Small intestine (tissue), 7 donors: ENCODE measurements at regions not wholly inside any gene's neighbourhood (a gene's known extent, or its start where the extent isn't known, plus 50 kb on each side); places are given as distances from the start of the nearest gene placed in this dataset.

ENCODE experiments used
- DNase-seq, 2 donors: peaks; one replicate each; pipeline versions ENCODE4 v3.0.0 to v3.0.0-alpha.2; 2013
- FAIRE-seq: peaks from 2 replicates; lab custom pipeline; 2012; peaks lifted over from hg19 to GRCh38; lab: Jason Lieb, UNC
- H3K27ac ChIP-seq, 3 donors: one replicate each; pipeline ENCODE4 v1.5.1; 2013; ENCODE audit warnings: low read length in 2 of 3, mild to moderate bottlenecking in 2 of 3, control low read depth in 1 of 3, inconsistent platforms in 1 of 3, low read depth in 1 of 3, moderate library complexity in 1 of 3
- H3K27me3 ChIP-seq, 3 donors: one replicate each; pipeline ENCODE4 v1.6.1; 2013; ENCODE audit warnings: low read length in 3 of 3, inconsistent platforms in 1 of 3; ENCODE audit not compliant: control insufficient read depth in 3 of 3, insufficient read depth in 3 of 3
- H3K36me3 ChIP-seq, 3 donors: one replicate each; pipeline ENCODE4 v1.6.1; 2013; ENCODE audit warnings: low read length in 3 of 3, inconsistent platforms in 1 of 3, low read depth in 1 of 3, mild to moderate bottlenecking in 1 of 3, moderate library complexity in 1 of 3; ENCODE audit not compliant: control insufficient read depth in 3 of 3, insufficient read depth in 2 of 3
- H3K4me1 ChIP-seq, 3 donors: one replicate each; pipeline ENCODE4 v1.6.1; 2013; ENCODE audit warnings: low read length in 2 of 3, inconsistent platforms in 1 of 3, low read depth in 1 of 3, mild to moderate bottlenecking in 1 of 3, moderate library complexity in 1 of 3; ENCODE audit not compliant: control insufficient read depth in 3 of 3, insufficient read depth in 2 of 3
- H3K4me3 ChIP-seq, 3 donors: one replicate each; pipeline ENCODE4 v1.5.1; 2013; ENCODE audit warnings: low read length in 3 of 3, control low read depth in 1 of 3, inconsistent platforms in 1 of 3, low read depth in 1 of 3, mild to moderate bottlenecking in 1 of 3, moderate library complexity in 1 of 3
- H3K9me3 ChIP-seq, 2 donors: one replicate each; pipeline ENCODE4 v1.6.1; 2013; ENCODE audit warnings: low read depth in 1 of 2, low read length in 1 of 2; ENCODE audit not compliant: control insufficient read depth in 2 of 2, insufficient read depth in 1 of 2
- WGBS, 3 donors: extraction: QIAGEN DNeasy Blood & Tissue Kit; methylation state at CpG; one replicate each; pipeline ENCODE4 v1.1.7; 2013; 5-methylcytosine and 5-hydroxymethylcytosine counted together
- donor health status: healthy with polysubstance abuse.
- donor health status: control.
- donor health status: control.
- donor health status: Bipolar disorder and iron deficiency.
- donor health status: healthy.

GRCh38 chr21:35632711-35633110 is 427.6 kb downstream of the SETD4 start:
- Histone ChIP-seq H3K4me1 (no peaks in the 10 kb centered on the region), H3K4me3 (no peak overlapping the region), H3K36me3 (no peaks in the 10 kb centered on the region), H3K27ac (no peak overlapping the region), H3K9me3 (no peaks in the 10 kb centered on the region), H3K27me3 (no peaks in the 10 kb centered on the region)
- 90 to 96% (median 91%) methylated on average over 5 of the region's 5 CpGs for WGBS, 3 donors
- FAIRE-seq (no peak), DNase-seq (no peak)

- no peaks in the 10 kb centered on the region for H3K27me3 ChIP-seq
- H3K4me1 ChIP-seq = no peaks in the 10 kb centered on the region
- H3K36me3 ChIP-seq = no peaks in the 10 kb centered on the region
- no peak for DNase-seq
- H3K27ac ChIP-seq = no peak overlapping the region
- H3K4me3 ChIP-seq = no peak overlapping the region
- H3K9me3 ChIP-seq = no peaks in the 10 kb centered on the region
- WGBS, 3 donors = 57 to 96% (median 64%) methylated on average over 3 of the region's 3 CpGs
- no peak for FAIRE-seq
Observed at GRCh38 chr21:35628316-35628715, 432.0 kb downstream of the SETD4 start.

- Histone ChIP-seq H3K9me3 (no peaks in the 10 kb centered on the region), H3K4me3 (no peak overlapping the region), H3K36me3 (no peaks in the 10 kb centered on the region), H3K27me3 (peaks cover 0 to 2% (median 0%) of the 10 kb centered on the region in 3 donors), H3K27ac (no peak overlapping the region), H3K4me1 (no peaks in the 10 kb centered on the region)
- DNase-seq (no peak), FAIRE-seq (no peak)
- WGBS, 3 donors = 84 to 85% (median 84%) methylated on average over 4 of the region's 4 CpGs
Observed at GRCh38 chr21:35627462-35627861, 432.9 kb downstream of the SETD4 start.

GRCh38 chr21:35625576-35625975 is 434.8 kb downstream of the SETD4 start:
- no peak for DNase-seq
- no peaks in the 10 kb centered on the region for H3K9me3 ChIP-seq
- FAIRE-seq = no peak
- 78 to 92% (median 80%) methylated on average over 3 of the region's 3 CpGs for WGBS, 3 donors
- H3K36me3 ChIP-seq = no peaks in the 10 kb centered on the region
- peaks cover 0 to 2% (median 0%) of the 10 kb centered on the region in 3 donors for H3K27me3 ChIP-seq
- no peaks in the 10 kb centered on the region for H3K4me1 ChIP-seq
- no peak overlapping the region for H3K27ac ChIP-seq
- H3K4me3 ChIP-seq = no peak overlapping the region

GRCh38 chr21:35624901-35625300 is 435.4 kb downstream of the SETD4 start:
- WGBS, 3 donors = 46 to 69% (median 61%) methylated on average over 2 of the region's 2 CpGs
- Histone ChIP-seq H3K4me1 (no peaks in the 10 kb centered on the region), H3K27ac (no peak overlapping the region), H3K9me3 (no peaks in the 10 kb centered on the region), H3K36me3 (no peaks in the 10 kb centered on the region), H3K27me3 (peaks cover 0 to 2% (median 0%) of the 10 kb centered on the region in 3 donors), H3K4me3 (no peak overlapping the region)
- DNase-seq (no peak), FAIRE-seq (no peak)

GRCh38 chr21:35622612-35623011 is 437.7 kb downstream of the SETD4 start:
- no peaks in the 10 kb centered on the region for H3K36me3 ChIP-seq
- no peak overlapping the region for H3K27ac ChIP-seq
- no peaks in the 10 kb centered on the region for H3K4me1 ChIP-seq
- no peak for DNase-seq
- WGBS, 3 donors = 84 to 90% (median 87%) methylated on average over 3 of the region's 3 CpGs
- H3K27me3 ChIP-seq = peaks cover 0 to 2% (median 0%) of the 10 kb centered on the region in 3 donors
- no peak overlapping the region for H3K4me3 ChIP-seq
- H3K9me3 ChIP-seq = no peaks in the 10 kb centered on the region
- no peak for FAIRE-seq

GRCh38 chr21:35619184-35619583 is 441.1 kb downstream of the SETD4 start:
- FAIRE-seq (no peak), DNase-seq (no peak)
- Histone ChIP-seq H3K4me1 (no peaks in the 10 kb centered on the region), H3K27ac (no peak overlapping the region), H3K27me3 (peaks cover 0 to 2% (median 0%) of the 10 kb centered on the region in 3 donors), H3K36me3 (no peaks in the 10 kb centered on the region), H3K4me3 (no peak overlapping the region), H3K9me3 (no peaks in the 10 kb centered on the region)
- 67 to 78% (median 77%) methylated on average over 2 of the region's 2 CpGs for WGBS, 3 donors

GRCh38 chr21:35617491-35617890 is 442.8 kb downstream of the SETD4 start:
- Histone ChIP-seq H3K36me3 (no peaks in the 10 kb centered on the region), H3K9me3 (no peaks in the 10 kb centered on the region), H3K4me1 (no peaks in the 10 kb centered on the region), H3K27me3 (no peaks in the 10 kb centered on the region), H3K4me3 (no peak overlapping the region), H3K27ac (no peak overlapping the region)
- FAIRE-seq = no peak
- WGBS, 3 donors = 72 to 83% (median 77%) methylated on average over 3 of the region's 3 CpGs
- no peak for DNase-seq

GRCh38 chr21:35616090-35616489 is 444.2 kb downstream of the SETD4 start:
- 10 to 22% (median 19%) methylated on average over 4 of the region's 4 CpGs for WGBS, 3 donors
- no peaks in the 10 kb centered on the region for H3K4me1 ChIP-seq
- H3K9me3 ChIP-seq = no peaks in the 10 kb centered on the region
- peak; percentile 15 to 37 for DNase-seq
- H3K27ac ChIP-seq = no peak overlapping the region
- no peaks in the 10 kb centered on the region for H3K36me3 ChIP-seq
- H3K4me3 ChIP-seq = no peak overlapping the region
- no peak for FAIRE-seq
- H3K27me3 ChIP-seq = no peaks in the 10 kb centered on the region
